Suppressor macrophage treated with lipopolysaccharide for 1 hour (primary cell): ENCODE measurements at regions not wholly inside any gene's neighbourhood (a gene's known extent, or its start where the extent isn't known, plus 50 kb on each side); places are given as distances from the start of the nearest gene placed in this dataset.

Experiments used
- DNase-seq, 3 donors: peaks; one replicate each; pipeline ENCODE4 v3.0.0-alpha.2; 2020 to 2022

GRCh38 chr5:141800617-141801016 lies 77.6 kb downstream of the PCDH1 start:
- no peak for DNase-seq

DNA sequence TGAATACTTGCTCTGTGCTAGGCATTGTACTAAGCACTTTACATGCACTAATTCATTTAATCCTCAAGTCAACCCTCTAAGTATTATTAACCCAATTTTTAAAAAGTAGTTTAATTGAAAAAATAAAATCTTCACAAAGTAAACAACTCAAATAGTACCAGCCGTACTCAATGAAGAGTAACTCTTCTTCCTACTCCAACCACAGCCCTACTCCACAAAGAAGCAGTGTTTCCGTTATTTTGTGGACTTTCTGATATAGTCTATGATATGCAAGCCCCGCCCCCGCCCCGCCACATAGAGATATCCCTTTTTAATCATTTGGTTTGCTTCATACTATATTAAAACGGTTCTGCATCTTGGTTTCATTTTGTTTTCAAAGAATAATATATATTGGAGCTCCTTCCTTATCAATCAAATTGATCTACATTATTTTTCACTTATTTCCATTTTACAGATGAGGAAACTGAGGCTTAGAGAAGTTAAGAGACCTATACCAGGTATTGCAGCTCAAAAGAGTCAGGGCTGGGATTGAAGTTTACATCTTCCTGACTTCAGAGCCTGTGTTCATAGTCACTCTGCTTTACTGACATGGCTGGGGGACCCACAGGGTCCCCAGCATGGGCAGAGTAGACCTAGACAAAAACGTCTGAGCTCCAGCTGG lies 78.6 kb downstream of the PCDH1 start:
- no peak for DNase-seq

DNA sequence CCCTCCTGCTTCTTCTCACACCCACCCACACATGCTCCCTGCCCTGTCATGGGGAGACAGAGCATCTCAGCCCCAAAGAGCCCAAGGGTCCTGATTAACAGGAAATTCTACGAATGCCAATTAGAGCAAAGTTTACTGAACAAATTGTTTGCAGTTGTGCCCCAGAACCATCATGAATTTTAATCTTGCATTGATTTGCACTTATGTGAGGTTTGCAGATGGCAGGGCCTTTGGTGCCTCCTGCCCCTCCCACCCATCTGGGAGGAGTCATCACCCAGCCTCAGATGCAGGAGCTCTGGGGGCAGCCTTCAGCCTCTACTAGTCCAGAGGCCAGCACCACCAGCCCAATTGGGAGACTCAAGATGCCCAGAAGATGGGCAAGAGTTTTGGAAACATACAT lies 80.8 kb downstream of the PCDH1 start:
- DNase-seq = no peak

DNA sequence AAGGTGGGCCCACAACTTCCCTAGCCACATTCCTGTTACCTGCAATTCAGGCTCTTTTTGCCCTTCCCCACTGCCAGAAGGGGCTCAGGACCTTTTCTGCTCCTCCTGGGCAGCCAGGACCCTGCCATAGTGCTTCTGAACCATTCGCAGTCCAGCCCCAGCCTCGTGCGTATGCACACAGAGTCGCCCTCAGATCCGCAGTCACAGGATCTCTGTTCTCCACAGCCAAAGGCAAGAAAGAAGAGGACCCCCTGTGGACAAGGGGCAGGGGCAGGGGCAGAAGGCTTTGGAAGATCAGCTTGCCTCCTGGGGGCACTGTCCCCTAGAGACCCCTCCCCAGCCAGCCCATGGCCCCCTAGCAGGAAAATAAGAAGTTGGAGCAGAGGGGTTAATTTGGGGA lies 82.8 kb downstream of the PCDH1 start:
- DNase-seq = no peak

GRCh38 chr5:141793881-141794280 lies 84.3 kb downstream of the PCDH1 start:
- no peak for DNase-seq

DNA sequence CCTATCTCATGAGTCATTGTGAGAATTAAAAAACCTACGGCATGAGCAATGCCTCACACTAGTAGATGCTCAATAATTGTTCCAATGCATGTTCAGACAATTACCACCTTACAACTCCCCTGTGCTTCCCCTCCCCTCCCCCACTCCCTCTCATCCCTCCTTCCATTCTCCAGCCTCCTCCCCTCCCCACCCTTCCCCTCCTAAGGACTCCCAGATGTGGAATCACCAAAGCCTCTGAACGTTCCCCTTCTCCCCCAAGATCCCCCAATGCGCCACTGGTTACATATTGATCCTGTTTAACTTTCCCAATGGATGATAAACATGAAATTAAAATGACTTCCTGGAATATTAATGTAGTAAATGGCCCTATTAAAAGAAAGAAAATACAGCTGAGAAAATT lies 84.8 kb downstream of the PCDH1 start:
- DNase-seq = no peak

DNA sequence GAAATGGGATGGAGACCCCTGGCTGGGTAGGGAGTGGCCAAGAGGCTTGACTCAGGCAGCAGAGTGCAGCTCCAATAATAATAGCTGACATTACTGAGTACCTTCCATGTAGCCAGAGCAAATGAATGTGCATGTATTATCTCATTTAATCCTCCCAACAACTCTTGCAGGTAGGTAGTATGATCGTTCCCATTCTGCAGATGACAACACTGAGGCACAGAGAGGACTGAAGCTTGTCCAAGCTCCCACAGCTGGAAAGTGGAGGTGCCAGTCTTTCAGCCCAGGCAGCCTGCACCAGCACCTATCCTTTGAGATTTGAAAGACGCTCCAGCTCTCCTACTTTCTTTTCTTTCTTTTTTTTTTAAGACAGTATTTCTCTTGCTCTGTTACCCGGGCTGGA lies 87.6 kb downstream of the PCDH1 start:
- no peak for DNase-seq

DNA sequence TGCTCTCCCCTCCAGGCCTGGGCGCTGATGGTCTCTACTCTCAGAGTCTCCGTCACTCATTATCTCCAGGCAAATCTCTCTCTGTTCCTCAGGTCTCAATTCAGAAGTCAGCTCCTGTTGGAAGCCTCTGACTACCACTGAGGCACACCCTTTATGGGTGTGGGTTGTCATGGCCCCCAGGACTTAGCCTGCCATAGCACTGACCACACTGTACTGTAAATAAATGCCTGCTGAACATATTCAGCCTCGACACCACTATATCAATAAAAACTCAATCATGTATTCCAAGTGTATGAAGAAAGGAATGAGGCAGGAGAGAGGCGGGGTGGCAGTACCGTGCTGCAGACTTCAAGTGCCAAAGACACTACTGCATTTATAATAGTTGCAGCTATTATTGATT lies 88.9 kb downstream of the PCDH1 start:
- no peak for DNase-seq

DNA sequence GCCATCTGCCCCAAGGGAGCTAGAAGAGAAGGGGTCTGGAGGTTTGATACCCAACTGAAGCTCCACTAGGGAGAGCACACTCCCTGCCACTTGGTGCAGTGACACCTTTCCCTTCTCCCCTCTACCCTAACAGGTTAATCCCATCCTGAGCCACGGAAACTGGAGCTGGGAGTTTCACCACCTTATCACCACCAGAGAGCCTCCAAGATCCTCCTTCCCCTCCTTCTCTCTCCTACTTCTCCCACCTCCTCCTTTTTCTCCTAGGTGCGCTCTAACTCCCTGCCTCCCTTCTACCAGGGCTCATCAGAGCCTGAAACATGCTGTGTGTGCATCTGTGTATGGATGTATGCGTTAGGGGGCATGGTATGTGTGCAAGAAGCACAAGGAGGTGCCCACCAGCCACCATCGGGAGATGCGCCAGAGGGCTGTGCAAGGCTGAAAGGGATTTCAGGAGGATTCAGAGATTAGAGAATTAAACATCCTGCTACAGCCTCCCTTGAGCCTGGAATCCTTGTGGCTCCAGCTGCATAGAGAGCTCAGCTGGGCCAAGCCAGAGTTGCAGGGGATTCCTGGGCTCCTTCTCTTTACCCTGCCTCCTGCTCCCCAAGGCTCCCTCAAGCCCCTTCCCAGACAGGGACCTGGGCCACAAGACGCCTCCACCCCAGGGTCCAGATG lies 89.8 kb downstream of the PCDH1 start:
- no peak for DNase-seq

- DNase-seq = peak; percentile 20 to 43 (median 32)
These were observed 90.8 kb downstream of the PCDH1 start for GRCh38 chr5:141787376-141787775.

GRCh38 chr5:141786700-141787099 lies 91.5 kb downstream of the PCDH1 start:
- DNase-seq = no peak

GRCh38 chr5:141785711-141786110 lies 92.5 kb downstream of the PCDH1 start:
- no peak for DNase-seq

DNA sequence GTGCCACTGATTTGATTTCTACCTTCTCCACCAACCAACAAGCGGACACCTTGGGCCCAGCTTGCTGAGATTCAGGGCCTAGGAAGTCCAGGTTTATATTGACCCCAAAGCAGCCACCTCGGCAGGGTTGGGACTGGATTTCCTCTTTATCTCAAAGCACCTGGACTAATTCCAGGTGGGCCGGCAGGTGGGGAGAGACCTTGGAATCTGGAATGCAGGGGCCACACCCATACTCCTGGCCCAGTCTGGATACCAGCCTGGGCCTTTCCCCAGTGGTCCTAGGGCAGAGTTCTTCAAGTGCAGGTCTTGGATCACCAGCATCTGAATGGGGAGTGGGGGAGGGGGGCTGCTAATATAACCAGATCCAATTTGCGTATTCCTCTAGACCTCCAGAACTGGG lies 93.1 kb downstream of the PCDH1 start:
- no peak for DNase-seq

GRCh38 chr5:141784529-141784928 lies 93.7 kb downstream of the PCDH1 start:
- no peak for DNase-seq

DNA sequence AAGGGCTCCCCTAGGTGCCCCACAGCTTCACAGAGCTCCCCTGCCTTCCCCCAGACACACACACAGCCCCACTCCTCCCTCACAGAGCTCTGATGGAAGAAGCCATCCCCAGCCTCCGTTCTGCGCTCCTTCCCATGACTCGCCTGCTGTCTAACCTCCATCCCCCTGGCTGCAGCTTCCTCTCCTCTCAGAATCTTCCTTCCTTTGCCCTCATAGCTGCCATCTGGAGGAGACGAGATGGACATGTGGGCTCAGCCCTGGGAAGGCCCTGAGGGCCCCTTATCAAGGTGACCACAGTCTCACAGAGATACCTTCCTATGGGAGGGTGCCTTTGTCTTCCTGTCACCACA lies 94.3 kb downstream of the PCDH1 start:
- DNase-seq = no peak

DNA sequence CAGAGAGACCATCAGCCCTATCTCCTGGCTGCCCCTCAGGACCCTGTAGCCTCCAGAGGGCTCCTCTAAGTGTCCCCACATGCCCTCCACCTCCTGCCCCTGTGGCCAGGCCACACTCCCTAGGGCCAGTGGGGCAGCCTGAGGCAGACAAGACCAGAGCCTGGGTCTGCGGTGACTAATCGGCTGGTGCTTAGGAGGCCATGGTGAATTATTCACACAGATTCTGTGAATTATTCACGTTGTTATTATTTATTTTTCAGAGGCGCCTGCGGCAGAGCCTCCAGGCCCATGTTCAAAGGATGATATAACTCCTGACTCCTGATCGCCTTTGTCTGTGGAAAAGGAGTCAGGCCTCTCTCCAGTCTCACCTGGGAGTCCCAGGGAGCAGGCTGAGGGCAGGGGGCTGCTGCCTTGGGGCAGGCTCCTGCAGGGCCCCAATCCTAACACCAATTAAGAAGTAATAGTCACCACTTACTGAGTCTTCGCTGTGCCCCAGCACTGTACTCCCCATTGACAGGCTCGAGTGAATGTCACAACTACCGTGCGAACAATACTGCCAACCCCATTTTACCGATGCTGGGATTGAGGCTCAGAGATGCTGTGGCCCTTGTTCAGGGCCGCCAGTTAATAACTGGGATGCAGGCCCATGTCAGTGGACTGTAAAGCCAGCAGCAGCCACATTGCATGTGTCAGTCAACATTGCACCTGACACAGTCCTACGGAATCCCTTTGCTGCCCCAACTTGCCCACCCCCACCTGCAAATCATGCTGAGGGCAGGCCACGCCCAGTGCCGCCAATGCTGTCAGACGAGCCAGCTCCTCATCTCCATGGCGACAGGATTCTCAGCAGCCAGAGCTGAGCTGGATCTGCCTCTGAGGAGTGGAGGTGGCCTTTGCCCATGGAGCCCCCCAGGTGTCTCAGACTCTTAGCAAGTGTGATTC lies 94.9 kb downstream of the PCDH1 start:
- no peak for DNase-seq

DNA sequence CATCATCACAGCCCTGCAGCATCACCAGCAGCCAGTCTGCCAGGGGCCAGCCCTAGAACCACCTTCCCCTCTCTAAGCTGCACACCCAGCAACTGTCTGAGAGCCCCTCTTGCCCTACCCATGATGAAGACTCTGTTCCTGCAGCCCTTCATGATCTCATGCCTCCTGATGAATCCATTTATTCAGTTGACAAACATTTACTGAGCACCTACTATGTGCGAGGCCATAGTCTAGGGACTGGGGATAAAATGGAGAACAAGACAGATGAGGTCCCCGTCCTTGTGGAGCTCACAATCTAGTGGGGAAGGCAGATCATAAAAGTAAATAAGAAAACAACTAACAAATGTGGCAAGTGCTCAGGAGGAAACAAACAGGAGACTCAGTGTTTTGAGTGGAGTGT lies 96.3 kb downstream of the PCDH1 start:
- DNase-seq = no peak

DNA sequence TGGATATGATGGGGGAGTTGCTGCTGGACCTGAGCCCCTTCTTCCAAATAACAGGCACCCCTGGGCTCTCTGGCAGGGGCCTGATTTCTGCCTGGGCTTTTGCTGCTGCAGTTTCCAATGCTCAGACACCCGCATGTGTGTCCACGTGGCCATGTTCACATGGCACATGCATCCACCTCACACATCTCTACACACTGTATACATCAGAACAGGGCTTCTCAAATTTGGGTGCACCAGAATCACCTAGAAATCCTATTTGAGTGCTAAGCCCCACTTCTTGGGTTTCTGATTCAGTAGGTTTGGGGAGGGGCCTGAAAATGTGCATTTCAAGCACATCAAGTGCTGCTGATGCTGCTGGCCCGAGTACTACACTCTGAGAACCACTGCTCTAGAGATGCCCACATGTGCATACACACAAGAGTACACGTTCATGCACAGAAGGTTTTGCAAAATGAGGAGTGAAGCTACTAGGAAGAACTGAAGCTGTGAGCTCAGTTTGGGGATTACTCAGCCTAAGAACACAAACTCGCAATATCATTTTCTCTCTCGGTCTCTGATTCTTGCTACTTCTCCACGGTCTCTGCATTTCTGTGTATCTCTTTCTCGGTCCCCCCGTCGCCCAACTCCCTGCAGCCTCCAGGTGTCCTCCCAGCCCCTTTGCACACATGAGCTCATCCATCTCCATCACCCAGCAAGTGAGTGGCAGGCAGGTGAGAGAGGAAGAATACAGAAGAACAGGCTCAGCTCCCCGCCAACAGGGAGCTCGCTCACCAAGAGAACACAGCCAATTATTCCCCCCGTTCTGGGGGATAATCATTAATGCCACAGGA lies 97.0 kb downstream of the PCDH1 start:
- no peak for DNase-seq

DNA sequence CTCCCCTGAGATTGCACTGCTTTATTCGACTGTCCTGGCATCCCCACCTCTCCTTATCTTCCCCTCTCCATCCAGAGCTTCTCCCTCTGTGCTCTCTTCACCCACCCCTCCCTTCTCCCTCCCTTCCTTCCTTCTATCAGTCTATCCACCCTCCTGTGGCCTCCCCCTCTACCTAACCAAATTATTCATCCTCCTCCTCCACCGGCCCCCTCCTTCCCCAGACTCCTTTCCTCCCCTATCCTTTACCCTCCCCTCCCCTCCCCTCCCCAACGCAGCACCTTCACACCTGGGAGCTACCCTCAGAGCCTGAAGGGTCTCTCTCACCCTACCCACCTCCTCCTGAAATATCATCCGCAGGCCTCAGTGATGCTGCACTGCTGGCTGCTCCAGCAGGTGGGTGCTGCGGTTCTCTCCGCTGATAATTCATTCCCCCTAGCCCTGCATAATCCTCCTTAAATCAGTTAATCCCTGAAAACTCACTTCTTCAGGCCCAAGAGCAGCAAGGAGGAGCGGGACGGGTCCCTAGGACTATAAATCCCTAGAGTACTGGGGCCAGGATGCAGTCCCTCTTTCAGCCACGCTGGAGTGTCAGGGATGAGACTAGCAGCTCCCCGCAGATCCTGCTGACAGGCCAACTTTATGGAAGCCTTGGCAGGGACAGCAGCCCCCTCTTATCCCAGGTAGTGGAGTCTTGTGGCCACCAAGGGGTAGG lies 97.8 kb downstream of the PCDH1 start:
- no peak for DNase-seq

DNA sequence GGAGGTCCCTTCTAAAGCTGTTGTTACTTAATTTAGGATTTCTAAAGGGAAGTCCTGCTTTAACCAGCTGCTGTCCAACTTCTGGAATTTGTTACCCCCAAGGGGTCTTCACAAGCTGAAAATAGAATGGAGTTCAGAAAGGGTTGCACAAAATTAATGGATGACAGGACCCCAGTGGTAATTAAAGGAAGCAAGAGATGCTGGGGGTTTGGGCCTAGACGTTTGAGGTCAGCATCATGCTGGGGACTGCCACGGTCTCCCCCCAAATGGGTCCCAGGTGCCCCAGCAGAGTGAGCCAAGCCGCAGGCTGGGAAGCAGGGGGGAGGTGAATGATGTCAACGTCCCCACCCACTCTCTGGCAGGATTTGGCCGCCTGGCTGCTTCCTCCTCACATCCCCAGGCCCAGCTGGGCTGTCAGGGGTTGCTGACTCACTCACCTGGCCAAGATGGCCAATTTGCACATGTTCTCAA lies 97.5 kb upstream of the ARAP3 start:
- peak; percentile 29 to 65 (median 39) for DNase-seq

DNA sequence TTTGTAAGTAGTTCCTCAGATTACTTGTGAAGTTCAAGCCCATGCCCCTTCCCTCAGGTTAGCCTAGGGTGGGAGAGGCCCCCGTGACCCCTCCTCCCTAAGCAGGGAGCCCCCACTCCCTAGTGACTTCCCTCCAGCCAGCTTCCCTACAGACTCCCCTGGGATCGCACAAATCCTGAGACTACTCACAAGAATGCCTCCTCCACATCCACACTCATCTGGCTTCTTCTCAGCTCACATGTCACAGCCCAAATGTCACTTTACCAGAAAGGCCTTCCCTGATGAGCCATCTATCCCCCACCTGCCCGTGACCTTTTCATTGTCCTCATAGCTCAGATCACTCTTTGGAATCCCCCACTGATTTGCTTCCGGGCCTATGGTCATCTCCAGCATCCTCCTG lies 96.7 kb upstream of the ARAP3 start:
- DNase-seq = no peak

GRCh38 chr5:141778206-141778605 lies 96.2 kb upstream of the ARAP3 start:
- peak; percentile 54 to 75 (median 54) for DNase-seq
